SU-DHL-6 (cell line): ENCODE measurements at regions not wholly inside any gene's neighbourhood (a gene's known extent, or its start where the extent isn't known, plus 50 kb on each side); places are given as distances from the start of the nearest gene placed in this dataset.

Experiments used
- H2AFZ ChIP-seq: fragments of 200-600 bp; sonication (generic); 2 replicates; pipeline ENCODE4 v1.6.1; 2014; ENCODE audit warnings: low read depth, mild to moderate bottlenecking, moderate library complexity, mixed read lengths, antibody characterized with exemption, low read length; ENCODE audit not compliant: severe bottlenecking
- H3F3A ChIP-seq: fragments of 200-600 bp; shearing (Covaris generic); 2 replicates; pipeline ENCODE4 v1.6.0; 2016; ENCODE audit warnings: antibody characterized with exemption, mild to moderate bottlenecking; ENCODE audit not compliant: insufficient read depth
- H3K27ac ChIP-seq: fragments of 200-600 bp; sonication (generic); 2 replicates; pipeline ENCODE4 v1.5.1; 2016; ENCODE audit warnings: low read depth, mild to moderate bottlenecking, low read length, moderate library complexity, mixed read lengths
- H3K27me3 ChIP-seq: fragments of 200-600 bp; sonication (generic), shearing (Covaris generic); 2 replicates; pipeline ENCODE4 v1.6.0; 2014; ENCODE audit warnings: mild to moderate bottlenecking, low read length
- H3K36me3 ChIP-seq: fragments of 200-600 bp; sonication (generic); 2 replicates; pipeline ENCODE4 v1.6.1; 2014; ENCODE audit warnings: mild to moderate bottlenecking, low read length, mixed read lengths
- H3K4me2 ChIP-seq: fragments of 300-600, 200-600 bp; shearing (Covaris generic), sonication (generic); 2 replicates; pipeline ENCODE4 v1.6.0; 2014; ENCODE audit warnings: low read length, low read depth, mild to moderate bottlenecking; ENCODE audit not compliant: poor library complexity, severe bottlenecking
- H3K4me3 ChIP-seq: fragments of 200-600 bp; sonication (generic); 2 replicates; pipeline ENCODE4 v1.5.1; 2014; ENCODE audit warnings: antibody characterized with exemption, low read length, mild to moderate bottlenecking, mixed read lengths; ENCODE audit not compliant: insufficient read depth, poor library complexity, severe bottlenecking
- H3K79me2 ChIP-seq: fragments of 200-600 bp; sonication (generic); 2 replicates; pipeline ENCODE4 v1.6.1; 2014; ENCODE audit warnings: mild to moderate bottlenecking, low read length, moderate library complexity; ENCODE audit not compliant: insufficient read depth
- H3K9ac ChIP-seq: fragments of 200-600 bp; sonication (generic); 2 replicates; pipeline ENCODE4 v1.7.0; 2014; ENCODE audit warnings: mild to moderate bottlenecking, low read length
- H3K9me2 ChIP-seq: fragments of 200-600 bp; sonication (generic); replicated peaks from 2 replicates; pipeline ENCODE4 v1.6.1; 2014; ENCODE audit warnings: low read length; ENCODE audit not compliant: insufficient read depth
- H3K9me3 ChIP-seq: fragments of 200-600 bp; sonication (generic); 2 replicates; pipeline ENCODE4 v1.6.1; 2014; ENCODE audit warnings: low read length, mixed read lengths; ENCODE audit not compliant: insufficient read depth
- H4K20me1 ChIP-seq: fragments of 200-600 bp; sonication (generic); 2 replicates; pipeline ENCODE4 v1.6.1; 2014; ENCODE audit warnings: low read depth, mild to moderate bottlenecking, antibody characterized with exemption, low read length, moderate library complexity, mixed read lengths
- EZH2phosphoT487 ChIP-seq: fragments of 200-600 bp; sonication (generic), shearing (Covaris generic); conservative IDR thresholded peaks from 2 replicates; pipeline ENCODE4 v1.6.1; 2018; ENCODE audit warnings: mild to moderate bottlenecking, antibody characterized with exemption, low read length, moderate library complexity, mixed read lengths
- TF ChIP-seq, protein P1 (sequence below): fragments of 200-600 bp; sonication (generic); IDR thresholded peaks from one replicate; pipeline ENCODE4 v1.5.1; 2017; ENCODE audit warnings: antibody characterized with exemption, mild to moderate bottlenecking, low read length, moderate library complexity; ENCODE audit not compliant: insufficient read depth, poor library complexity, severe bottlenecking

DNA sequence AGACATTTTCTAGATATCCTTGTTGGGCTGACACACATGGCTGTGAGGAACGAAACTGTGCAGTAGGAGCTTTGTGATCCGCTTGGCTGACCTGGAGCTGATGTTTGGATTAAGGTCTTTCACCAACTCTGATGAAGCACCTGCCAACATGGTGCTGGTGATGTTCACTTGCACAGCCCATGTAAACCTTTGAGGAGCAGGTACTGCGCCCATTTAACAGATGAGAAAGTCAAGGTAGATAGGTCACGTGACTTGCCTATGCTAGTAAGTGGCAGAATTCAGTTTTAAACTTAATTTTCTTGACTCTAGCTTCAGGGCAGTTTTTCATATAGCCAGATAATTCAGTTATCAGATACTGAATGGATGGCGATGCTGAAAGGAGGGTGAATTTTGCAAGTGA lies 351.9 kb downstream of the RPS24 start:
- H4K20me1 ChIP-seq = no peaks in the 10 kb centered on the region
- H3K9me3 ChIP-seq = no peaks in the 10 kb centered on the region
- H3K4me3 ChIP-seq = no peak overlapping the region
- H3K9me2 ChIP-seq = no peaks in the 10 kb centered on the region
- TF ChIP-seq EZH2phosphoT487 = no peak
- TF ChIP-seq, protein P1, sequence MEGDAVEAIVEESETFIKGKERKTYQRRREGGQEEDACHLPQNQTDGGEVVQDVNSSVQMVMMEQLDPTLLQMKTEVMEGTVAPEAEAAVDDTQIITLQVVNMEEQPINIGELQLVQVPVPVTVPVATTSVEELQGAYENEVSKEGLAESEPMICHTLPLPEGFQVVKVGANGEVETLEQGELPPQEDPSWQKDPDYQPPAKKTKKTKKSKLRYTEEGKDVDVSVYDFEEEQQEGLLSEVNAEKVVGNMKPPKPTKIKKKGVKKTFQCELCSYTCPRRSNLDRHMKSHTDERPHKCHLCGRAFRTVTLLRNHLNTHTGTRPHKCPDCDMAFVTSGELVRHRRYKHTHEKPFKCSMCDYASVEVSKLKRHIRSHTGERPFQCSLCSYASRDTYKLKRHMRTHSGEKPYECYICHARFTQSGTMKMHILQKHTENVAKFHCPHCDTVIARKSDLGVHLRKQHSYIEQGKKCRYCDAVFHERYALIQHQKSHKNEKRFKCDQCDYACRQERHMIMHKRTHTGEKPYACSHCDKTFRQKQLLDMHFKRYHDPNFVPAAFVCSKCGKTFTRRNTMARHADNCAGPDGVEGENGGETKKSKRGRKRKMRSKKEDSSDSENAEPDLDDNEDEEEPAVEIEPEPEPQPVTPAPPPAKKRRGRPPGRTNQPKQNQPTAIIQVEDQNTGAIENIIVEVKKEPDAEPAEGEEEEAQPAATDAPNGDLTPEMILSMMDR = no peak
- no peak overlapping the region for H3K4me2 ChIP-seq
- no peak overlapping the region for H2AFZ ChIP-seq
- H3K27ac ChIP-seq = no peak overlapping the region
- no peak overlapping the region for H3K9ac ChIP-seq
- H3K27me3 ChIP-seq = no peaks in the 10 kb centered on the region
- no peaks in the 10 kb centered on the region for H3K36me3 ChIP-seq
- H3F3A ChIP-seq = no peaks in the 10 kb centered on the region
- H3K79me2 ChIP-seq = no peaks in the 10 kb centered on the region

DNA sequence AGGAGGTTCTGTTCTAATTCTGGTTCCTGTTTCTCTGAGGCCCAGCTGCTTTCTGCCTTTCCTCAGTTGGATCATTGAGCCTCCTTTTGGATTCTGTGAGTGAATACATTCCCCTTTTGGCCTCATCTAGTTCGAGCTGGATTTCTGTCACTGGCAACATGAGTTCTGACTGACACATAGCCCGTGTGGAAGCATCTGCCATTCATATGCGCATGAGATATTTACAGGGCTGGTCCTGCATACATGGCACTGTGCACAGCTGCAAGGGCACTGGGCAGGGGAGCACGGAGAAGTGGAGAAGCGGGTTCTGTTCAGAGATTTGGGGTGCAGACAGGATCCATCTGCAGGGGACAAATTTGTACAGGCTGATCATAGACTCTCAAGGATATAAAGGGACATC lies 352.8 kb downstream of the RPS24 start:
- Histone ChIP-seq H3K36me3 (no peaks in the 10 kb centered on the region), H4K20me1 (no peaks in the 10 kb centered on the region), H2AFZ (no peak overlapping the region), H3K9me3 (no peaks in the 10 kb centered on the region), H3K79me2 (no peaks in the 10 kb centered on the region), H3K4me3 (no peak overlapping the region), H3F3A (no peaks in the 10 kb centered on the region), H3K9ac (no peak overlapping the region), H3K4me2 (no peak overlapping the region), H3K9me2 (no peaks in the 10 kb centered on the region), H3K27me3 (no peaks in the 10 kb centered on the region), H3K27ac (no peak overlapping the region)
- TF ChIP-seq, protein P1 = no peak
- TF ChIP-seq EZH2phosphoT487 = no peak

DNA sequence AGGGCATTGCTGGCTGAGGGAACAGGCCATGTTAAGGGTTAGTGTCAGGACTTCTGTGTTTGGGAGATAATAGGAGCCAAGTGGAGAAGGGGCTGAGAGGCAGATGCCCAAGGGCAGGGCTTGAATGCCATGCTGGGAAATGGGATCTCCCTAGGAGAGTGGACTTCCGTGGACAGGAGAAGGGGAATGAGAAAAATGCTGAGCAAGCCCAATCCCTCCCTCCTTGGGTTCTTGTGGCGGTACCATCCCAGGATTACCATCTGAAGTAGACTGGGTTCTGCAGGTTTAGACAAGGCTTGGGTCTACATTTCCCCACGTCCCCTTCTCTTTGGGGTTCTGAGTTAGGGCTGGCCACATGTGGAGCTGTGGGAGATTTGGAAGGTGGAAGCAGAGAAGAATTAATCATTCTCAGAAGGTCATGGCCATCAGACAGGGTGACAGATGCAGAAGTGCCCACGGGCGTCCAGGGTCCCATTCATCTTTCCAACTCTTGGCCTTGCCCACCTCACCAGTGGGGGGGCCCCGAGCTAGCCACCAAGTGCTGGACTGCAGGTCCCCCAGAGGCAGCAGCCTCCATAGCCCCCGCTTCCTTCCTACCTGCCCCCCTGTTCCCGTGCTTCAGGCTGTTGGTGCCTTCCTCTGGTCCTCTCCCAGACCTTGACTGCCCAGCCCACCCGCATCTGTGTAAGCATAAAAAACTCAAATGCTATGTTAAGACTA lies 354.8 kb downstream of the RPS24 start:
- TF ChIP-seq, protein P1 = no peak
- TF ChIP-seq EZH2phosphoT487 = no peak
- Histone ChIP-seq H3K36me3 (no peaks in the 10 kb centered on the region), H3K4me3 (no peak overlapping the region)

More for the DNA sequence above, 354.8 kb downstream of the RPS24 start:
- Histone ChIP-seq H3K79me2 (no peaks in the 10 kb centered on the region), H4K20me1 (no peaks in the 10 kb centered on the region), H3K9ac (no peak overlapping the region), H3F3A (no peaks in the 10 kb centered on the region), H2AFZ (no peak overlapping the region), H3K27me3 (no peaks in the 10 kb centered on the region), H3K9me3 (no peaks in the 10 kb centered on the region), H3K9me2 (no peaks in the 10 kb centered on the region), H3K4me2 (no peak overlapping the region), H3K27ac (no peak overlapping the region)
